ENCODE measurements at regions not wholly inside any gene's neighbourhood (a gene's known extent, or its start where the extent isn't known, plus 50 kb on each side); places are given as distances from the start of the nearest gene placed in this dataset.

DNA sequence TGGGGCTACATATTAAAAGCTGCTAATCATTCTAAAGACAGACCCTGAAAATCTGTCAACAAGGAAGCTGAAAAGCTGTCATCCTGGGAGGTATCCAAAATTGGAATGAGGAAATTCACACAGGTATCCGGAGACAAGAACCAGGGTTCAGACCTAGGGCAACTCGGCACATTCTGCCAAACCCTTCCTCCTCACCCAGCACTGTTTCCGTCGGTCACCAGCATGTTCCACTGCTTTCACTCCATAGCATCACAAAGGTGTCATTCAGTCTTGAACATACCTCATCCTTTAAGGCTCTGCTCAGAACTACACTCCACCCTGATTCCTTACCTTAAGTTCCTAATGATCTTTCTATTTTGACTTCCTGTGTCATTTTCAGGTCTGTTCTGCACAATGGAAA lies 153.1 kb upstream of the RASA1 start:
- POLR2A ChIA-PET, result no interaction called here
- H3K4me2 ChIP-seq (replicated peaks; ENCODE audit: low read depth, low read length, poor library complexity, severe bottlenecking), result no peak overlapping the region
- H3K27ac Mint-ChIP-seq, result no peak overlapping the region

DNA sequence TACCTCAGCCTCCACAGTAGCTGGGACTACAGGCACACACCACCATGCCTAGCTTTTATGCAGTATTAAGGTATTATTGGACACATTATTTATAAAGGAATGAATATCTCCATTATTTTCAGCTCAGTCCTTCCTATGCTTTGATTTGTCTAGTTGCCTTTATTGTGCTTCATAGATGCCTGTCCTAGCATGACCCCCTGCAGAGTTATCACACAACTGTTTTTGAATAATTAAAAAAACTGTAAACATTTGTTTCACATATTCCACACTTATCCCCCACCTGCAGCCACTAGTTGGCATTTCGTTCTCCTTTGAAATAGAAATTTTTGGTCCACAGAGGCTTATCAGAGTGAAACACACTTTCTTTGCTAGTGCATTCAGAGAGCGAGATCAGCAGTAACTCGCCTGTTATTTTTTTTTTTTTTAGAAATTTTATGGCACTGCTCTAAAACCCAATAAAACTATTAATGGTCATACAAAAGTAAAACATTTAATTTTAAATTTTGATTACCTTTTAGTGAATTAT lies 151.8 kb upstream of the RASA1 start:
- H3K4me2 ChIP-seq (replicated peaks; ENCODE audit: low read depth, low read length, poor library complexity, severe bottlenecking), result no peak overlapping the region
- no peaks in the 10 kb centered on the region for H3K27me3 ChIP-seq (replicated peaks in 1 of 4; ENCODE audit: control extremely low read depth in 1 of 4, control insufficient read depth in 3 of 4, insufficient read depth in 4 of 4, low read length in 3 of 4)
- intact Hi-C loops (cut with micrococcal nuclease), result no loop called here
- no peak overlapping the region for H3K4me3 ChIP-seq (ENCODE audit: control extremely low read depth in 1 of 5, extremely low read depth in 1 of 5, insufficient read depth in 1 of 5, low read depth in 2 of 5, low read length in 4 of 5)
- CTCF ChIA-PET, result no interaction called here
- no peaks in the 10 kb centered on the region for H3K36me3 ChIP-seq (replicated peaks in 1 of 2; ENCODE audit: control extremely low read depth in 1 of 2, control insufficient read depth in 1 of 2, extremely low read depth in 1 of 2, insufficient read depth in 2 of 2, low read length in 1 of 2)
- no peak for DNase-seq
- POLR2A ChIA-PET, result no interaction called here
- TF ChIP-seq, protein P1, sequence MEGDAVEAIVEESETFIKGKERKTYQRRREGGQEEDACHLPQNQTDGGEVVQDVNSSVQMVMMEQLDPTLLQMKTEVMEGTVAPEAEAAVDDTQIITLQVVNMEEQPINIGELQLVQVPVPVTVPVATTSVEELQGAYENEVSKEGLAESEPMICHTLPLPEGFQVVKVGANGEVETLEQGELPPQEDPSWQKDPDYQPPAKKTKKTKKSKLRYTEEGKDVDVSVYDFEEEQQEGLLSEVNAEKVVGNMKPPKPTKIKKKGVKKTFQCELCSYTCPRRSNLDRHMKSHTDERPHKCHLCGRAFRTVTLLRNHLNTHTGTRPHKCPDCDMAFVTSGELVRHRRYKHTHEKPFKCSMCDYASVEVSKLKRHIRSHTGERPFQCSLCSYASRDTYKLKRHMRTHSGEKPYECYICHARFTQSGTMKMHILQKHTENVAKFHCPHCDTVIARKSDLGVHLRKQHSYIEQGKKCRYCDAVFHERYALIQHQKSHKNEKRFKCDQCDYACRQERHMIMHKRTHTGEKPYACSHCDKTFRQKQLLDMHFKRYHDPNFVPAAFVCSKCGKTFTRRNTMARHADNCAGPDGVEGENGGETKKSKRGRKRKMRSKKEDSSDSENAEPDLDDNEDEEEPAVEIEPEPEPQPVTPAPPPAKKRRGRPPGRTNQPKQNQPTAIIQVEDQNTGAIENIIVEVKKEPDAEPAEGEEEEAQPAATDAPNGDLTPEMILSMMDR (IDR thresholded peaks at IDR 0.05), result no peak
- TF ChIP-seq EZH2 (IDR thresholded peaks at IDR 0.05; ENCODE audit: borderline replicate concordance, insufficient read depth, low read depth, low read length, poor library complexity, severe bottlenecking), result no peak
- 67% methylated on average over 1 of the region's 3 CpGs for WGBS (ENCODE audit: insufficient coverage)
- no peak overlapping the region for H3K9ac ChIP-seq (ENCODE audit: low read length)
- H3K27ac ChIP-seq (ENCODE audit: low read length in 2 of 2), result no peak overlapping the region
- no peaks in the 10 kb centered on the region for H3K9me3 ChIP-seq (ENCODE audit: control extremely low read depth in 1 of 3, control insufficient read depth in 2 of 3, insufficient read depth in 1 of 3, low read length in 2 of 3)
- H2AFZ ChIP-seq (ENCODE audit: insufficient read depth, low read depth, low read length, poor library complexity, severe bottlenecking), result no peak overlapping the region
- Mint-ChIP-seq H3K27ac (no peak overlapping the region), H3K27me3 (no peaks in the 10 kb centered on the region), H3K4me3 (no peak overlapping the region), H3K9me3 (ENCODE audit: insufficient read depth) (peaks cover 2% of the 10 kb centered on the region), H3K4me1 (peaks cover 40% of the 10 kb centered on the region)
- peaks cover 34 to 37% of the 10 kb centered on the region in 2 donors for H3K4me1 ChIP-seq (ENCODE audit: control insufficient read depth in 2 of 2, insufficient read depth in 2 of 2, low read length in 2 of 2)
- H3K79me2 ChIP-seq (ENCODE audit: control insufficient read depth, insufficient read depth, low read length), result no peaks in the 10 kb centered on the region
- ATAC-seq (ENCODE audit: low read depth), result no peak
- no peaks in the 10 kb centered on the region for H4K20me1 ChIP-seq (ENCODE audit: control insufficient read depth, insufficient read depth, low read length, poor library complexity, severe bottlenecking)

More for the DNA sequence above, 153.1 kb upstream of the RASA1 start:
- DNase-seq (no peak), ATAC-seq (ENCODE audit: low read depth) (no peak)
- no peaks in the 10 kb centered on the region for H4K20me1 ChIP-seq (ENCODE audit: control insufficient read depth, insufficient read depth, low read length, poor library complexity, severe bottlenecking)
- no peak overlapping the region for H3K9ac ChIP-seq (ENCODE audit: low read length)
- H3K4me1 ChIP-seq (ENCODE audit: control insufficient read depth in 2 of 2, insufficient read depth in 2 of 2, low read length in 2 of 2), result peaks cover 22 to 25% of the 10 kb centered on the region in 2 donors
- intact Hi-C loops (cut with micrococcal nuclease), result no loop called here
- peak overlapping the region; percentile 26 for H2AFZ ChIP-seq (ENCODE audit: insufficient read depth, low read depth, low read length, poor library complexity, severe bottlenecking)
- H3K4me3 ChIP-seq (ENCODE audit: control extremely low read depth in 1 of 5, extremely low read depth in 1 of 5, insufficient read depth in 1 of 5, low read depth in 2 of 5, low read length in 4 of 5), result no peak overlapping the region
- peaks cover 28% of the 10 kb centered on the region for H3K4me1 Mint-ChIP-seq
- no peaks in the 10 kb centered on the region for H3K9me3 ChIP-seq (ENCODE audit: control extremely low read depth in 1 of 3, control insufficient read depth in 2 of 3, insufficient read depth in 1 of 3, low read length in 2 of 3)
- CTCF ChIA-PET, result no interaction called here
- TF ChIP-seq, protein P1 (IDR thresholded peaks at IDR 0.05), result no peak
- TF ChIP-seq EZH2 (IDR thresholded peaks at IDR 0.05; ENCODE audit: borderline replicate concordance, insufficient read depth, low read depth, low read length, poor library complexity, severe bottlenecking), result no peak
- 72% methylated on average over 4 of the region's 4 CpGs for WGBS (ENCODE audit: insufficient coverage)
- no peaks in the 10 kb centered on the region for H3K36me3 ChIP-seq (replicated peaks in 1 of 2; ENCODE audit: control extremely low read depth in 1 of 2, control insufficient read depth in 1 of 2, extremely low read depth in 1 of 2, insufficient read depth in 2 of 2, low read length in 1 of 2)
- H3K79me2 ChIP-seq (ENCODE audit: control insufficient read depth, insufficient read depth, low read length), result no peaks in the 10 kb centered on the region
- peaks cover 2% of the 10 kb centered on the region for H3K9me3 Mint-ChIP-seq (ENCODE audit: insufficient read depth)
- no peaks in the 10 kb centered on the region for H3K27me3 Mint-ChIP-seq
- no peaks in the 10 kb centered on the region for H3K27me3 ChIP-seq (replicated peaks in 1 of 4; ENCODE audit: control extremely low read depth in 1 of 4, control insufficient read depth in 3 of 4, insufficient read depth in 4 of 4, low read length in 3 of 4)
- no peak overlapping the region for H3K27ac ChIP-seq (ENCODE audit: low read length in 2 of 2)
- H3K4me3 Mint-ChIP-seq, result no peak overlapping the region

Data from B cell (primary cell).